GM12865 (cell line): ENCODE measurements at regions not wholly inside any gene's neighbourhood (a gene's known extent, or its start where the extent isn't known, plus 50 kb on each side); places are given as distances from the start of the nearest gene placed in this dataset.
"Not testable (repeated sequence)": the region's sequence is repeated elsewhere in the genome, so short reads cannot be mapped to it uniquely, and the experiment has no call there.

Experiments
- DNase-seq: peaks from one replicate; pipeline ENCODE4 v3.0.0; 2010; ENCODE audit warnings: low read depth
- H3K4me3 ChIP-seq: 2 replicates; pipeline ENCODE4 v1.5.1; 2011; ENCODE audit warnings: mild to moderate bottlenecking, low read depth, low read length, control low read depth
- CTCF ChIP-seq: IDR thresholded peaks from 2 replicates; pipeline ENCODE4 v1.5.1; 2011; ENCODE audit warnings: low read length, control low read depth, low read depth, inconsistent platforms; ENCODE audit not compliant: insufficient read depth; ENCODE audit errors: missing control alignments

- TF ChIP-seq CTCF: no peak
- no peak for DNase-seq
- H3K4me3 ChIP-seq: no peak overlapping the region
Observed at GRCh38 chr17:53217311-53217710, 605.4 kb upstream of the KIF2B start.

DNA sequence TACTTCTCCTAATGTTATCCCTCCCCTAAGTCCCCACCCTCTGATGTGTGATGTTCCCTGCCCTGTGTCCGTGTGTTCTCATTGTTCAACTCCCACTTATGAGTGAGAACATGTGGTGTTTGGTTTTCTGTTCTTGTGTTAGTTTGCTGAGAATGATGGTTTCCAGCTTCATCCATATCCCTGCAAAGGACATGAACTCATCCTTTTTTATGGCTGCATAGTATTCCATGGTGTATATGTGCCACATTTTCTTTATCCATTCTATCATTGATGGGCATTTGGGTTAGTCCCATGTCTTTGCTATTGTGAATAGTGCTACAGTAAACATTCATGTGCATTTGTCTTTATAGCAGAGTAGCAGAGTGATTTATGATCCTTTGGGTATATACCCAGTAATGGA, 613.8 kb upstream of the KIF2B start:
- not testable (repeated sequence) for DNase-seq, H3K4me3 ChIP-seq

GRCh38 chr17:53193044-53193443, 629.7 kb upstream of the KIF2B start:
- no peak for DNase-seq
- no peak overlapping the region for H3K4me3 ChIP-seq
- TF ChIP-seq CTCF: no peak

DNA sequence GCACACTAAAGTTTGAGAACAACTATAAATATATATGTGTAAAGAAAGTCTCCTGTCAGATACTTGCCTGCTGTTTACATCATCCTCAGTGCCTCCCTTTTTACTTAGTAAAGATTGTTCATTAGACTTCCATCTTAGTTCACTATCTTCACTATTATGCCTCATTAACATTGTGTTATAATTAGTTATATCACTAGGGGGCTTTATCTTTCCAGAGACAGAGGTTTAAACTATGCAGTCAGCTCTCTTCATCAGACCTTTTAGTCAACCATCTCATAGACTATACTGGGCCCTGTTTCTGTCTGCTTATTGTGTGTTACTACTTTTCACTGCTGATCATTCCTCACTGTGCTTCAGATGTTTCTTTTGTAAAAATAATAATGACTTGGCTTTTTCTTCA, 630.8 kb upstream of the KIF2B start:
- no peak for TF ChIP-seq CTCF
- no peak for DNase-seq
- no peak overlapping the region for H3K4me3 ChIP-seq

DNA sequence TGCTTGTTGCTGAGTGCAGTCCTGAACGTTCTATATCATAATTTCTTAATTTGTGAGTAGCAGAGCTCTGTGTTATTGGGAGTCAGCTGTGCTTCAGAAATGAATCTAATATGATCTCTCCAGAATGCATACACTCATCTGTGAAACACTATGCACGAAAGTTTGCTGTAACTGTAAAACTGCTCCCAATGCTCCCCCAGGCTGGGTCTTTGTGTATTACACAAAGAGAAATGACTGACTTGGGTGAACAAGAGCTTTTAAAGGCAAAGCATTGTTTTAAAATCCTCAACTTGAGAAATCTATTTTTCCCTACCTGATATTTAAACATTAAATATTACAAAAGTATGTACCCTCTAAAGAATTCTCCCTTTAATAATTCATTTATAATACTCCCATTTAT, 636.7 kb upstream of the KIF2B start:
- DNase-seq: no peak
- no peak for TF ChIP-seq CTCF
- no peak overlapping the region for H3K4me3 ChIP-seq

DNA sequence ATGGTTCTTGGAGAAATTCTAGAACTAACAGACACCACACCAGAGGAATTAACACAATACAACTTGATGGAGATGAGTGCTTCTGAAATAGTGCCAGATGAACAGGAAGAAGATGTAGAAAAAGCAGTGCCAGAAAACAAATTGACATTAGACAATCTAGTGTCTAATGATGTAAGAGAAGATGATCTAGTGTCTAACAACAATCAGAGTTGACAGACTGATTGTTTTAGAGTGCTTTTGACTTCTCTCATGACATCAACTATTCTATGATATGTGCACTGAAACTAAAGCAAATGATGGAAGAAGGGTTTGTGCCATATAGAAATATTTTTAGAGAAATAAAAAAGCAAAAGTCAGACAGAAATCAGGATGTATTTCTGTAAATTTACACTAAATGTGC, 646.1 kb upstream of the KIF2B start:
- TF ChIP-seq CTCF: no peak
- no peak for DNase-seq
- H3K4me3 ChIP-seq: no peak overlapping the region

GRCh38 chr17:53168413-53168812, 654.3 kb upstream of the KIF2B start:
- H3K4me3 ChIP-seq: no peak overlapping the region
- no peak for TF ChIP-seq CTCF
- no peak for DNase-seq

DNA sequence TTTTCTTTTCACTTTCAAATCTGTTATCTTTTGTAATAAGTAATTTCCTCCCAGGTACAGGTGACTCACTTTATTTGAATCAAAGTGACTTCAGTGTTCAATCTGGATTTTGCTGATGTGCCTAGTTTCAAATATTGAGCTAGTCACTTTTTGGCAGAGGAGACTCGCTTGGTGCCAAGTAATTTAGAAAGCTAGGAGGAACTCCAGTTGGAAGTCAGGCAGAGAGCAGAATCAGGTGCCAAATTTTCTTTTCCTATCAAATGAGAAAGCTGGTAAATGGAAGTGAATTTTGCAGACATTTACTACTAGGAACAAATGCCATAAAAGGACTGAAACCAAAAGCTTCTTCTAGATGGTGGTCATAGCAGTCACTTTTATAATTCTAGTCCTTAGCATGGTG, 656.0 kb upstream of the KIF2B start:
- no peak for DNase-seq
- H3K4me3 ChIP-seq: no peak overlapping the region
- no peak for TF ChIP-seq CTCF
